K562 (cell line): ENCODE measurements at regions not wholly inside any gene's neighbourhood (a gene's known extent, or its start where the extent isn't known, plus 50 kb on each side); places are given as distances from the start of the nearest gene placed in this dataset.

Source experiments
- CBFA2T3 ChIP-seq: fragments of 450-650 bp; IDR thresholded peaks from 2 replicates; pipeline ENCODE4 v1.6.1; 2017
- DIDO1 ChIP-seq: fragments of 450-650 bp; IDR thresholded peaks from 2 replicates; pipeline ENCODE4 v1.6.1; 2016; ENCODE audit warnings: low read depth, missing biosample characterization, missing genetic modification characterization
- EGR1 ChIP-seq: fragments of 450-650 bp; conservative IDR thresholded peaks from 2 replicates; pipeline ENCODE4 v1.6.1; 2017; ENCODE audit warnings: mild to moderate bottlenecking
- EHMT2 ChIP-seq: fragments of 450-650 bp; IDR thresholded peaks from 2 replicates; pipeline ENCODE4 v1.6.1; 2018; ENCODE audit warnings: antibody characterized with exemption
- FOXJ2 ChIP-seq: fragments of 200-800 bp; sonication (Bioruptor generic); IDR thresholded peaks from 2 replicates; pipeline ENCODE4 v1.6.1; 2016; ENCODE audit warnings: missing genetic modification characterization, missing compliant biosample characterization
- GATAD2A ChIP-seq: fragments of 450-650 bp; IDR thresholded peaks from 2 replicates; pipeline ENCODE4 v1.6.1; 2017
- NBN ChIP-seq: fragments of 450-650 bp; IDR thresholded peaks from 2 replicates; pipeline ENCODE4 v1.6.1; 2016; ENCODE audit warnings: low read depth, mild to moderate bottlenecking
- PHF20 ChIP-seq: fragments of 450-650 bp; IDR thresholded peaks from 2 replicates; pipeline ENCODE4 v1.6.1; 2018; ENCODE audit not compliant: partially characterized antibody
- PHF21A ChIP-seq: fragments of 450-650 bp; IDR thresholded peaks from 2 replicates; pipeline ENCODE4 v1.6.1; 2017; ENCODE audit warnings: low read depth, borderline replicate concordance
- RAD21 ChIP-seq, 2 experiments: fragments of 250-450 bp in 1 of 2; fragments of 450-650 bp in 1 of 2; sonication (Bioruptor Pico) in 1 of 2; formaldehyde crosslinking in 1 of 2; IDR thresholded peaks in 1 of 2; conservative IDR thresholded peaks in 1 of 2; 2 replicates each; pipeline versions ENCODE4 v1.4.0 to v1.8.0; 2020 to 2022; ENCODE audit warnings: mild to moderate bottlenecking in 2 of 2, moderate library complexity in 1 of 2
- RCOR1 ChIP-seq, 2 experiments: IDR thresholded peaks; 2 replicates each; pipeline ENCODE4 v1.6.1; 2012; ENCODE audit warnings: low read depth in 2 of 2, low read length in 2 of 2, borderline replicate concordance in 1 of 2, improper control_type of control experiment in 1 of 2
- SMARCE1 ChIP-seq: fragments of 450-650 bp; IDR thresholded peaks from 2 replicates; pipeline ENCODE4 v1.7.1; 2016; ENCODE audit warnings: mild to moderate bottlenecking
- ZNF407 ChIP-seq: fragments of 450-650 bp; IDR thresholded peaks from 2 replicates; pipeline ENCODE4 v1.6.1; 2016; ENCODE audit warnings: low read depth

GRCh38 chr6:51027283-51028065 is 208.8 kb downstream of the TFAP2B start (continued):
- TF ChIP-seq EHMT2 (peak; percentile 77), EGR1 (0 out of 2 replicates have a peak, but pooled peaks have one; percentile 13), FOXJ2 (tag) (peak; percentile 66; the same call in 1 of the 2 replicates), ZNF407 (no peak), NBN (peak; percentile 81; the same call in 1 of the 2 replicates), RCOR1 (IDR thresholded peaks at IDR 0.05; ENCODE audit: borderline replicate concordance in 1 of 2, low read depth in 2 of 2, low read length in 2 of 2) (peak in 1 of 2 experiments; percentile 40; a peak in 1 of 4 replicates), RAD21 (CRISPR knock-in tag; conservative IDR thresholded peaks at IDR 0.05 in 1 of 2, IDR thresholded peaks at IDR 0.05 in 1 of 2) (0 out of 4 replicates have a peak, but pooled peaks have one; percentile 2 to 25), PHF21A (peak; percentile 88; the same call in 1 of the 2 replicates), DIDO1 (tag) (peak; percentile 87), PHF20 (peak; percentile 43), GATAD2A (peak; percentile 90; the same call in 1 of the 2 replicates), SMARCE1 (0 out of 2 replicates have a peak, but pooled peaks have one; percentile 59), CBFA2T3 (peak; percentile 75)
